AG20443 (cell line): ENCODE measurements at regions not wholly inside any gene's neighbourhood (a gene's known extent, or its start where the extent isn't known, plus 50 kb on each side); places are given as distances from the start of the nearest gene placed in this dataset.

ENCODE experiments used
- DNase-seq: peaks from one replicate; pipeline ENCODE4 v3.0.0; 2012; ENCODE audit warnings: low spot score, mixed read lengths

GRCh38 chr3:34973586-34973985 lies 665.7 kb upstream of the ARPP21 start:
- no peak for DNase-seq

- DNase-seq = no peak
These were observed 655.7 kb upstream of the ARPP21 start for GRCh38 chr3:34983631-34984030.

- DNase-seq = no peak
These were observed 651.0 kb upstream of the ARPP21 start for GRCh38 chr3:34988296-34988695.

GRCh38 chr3:34995796-34996430 lies 643.4 kb upstream of the ARPP21 start:
- no peak for DNase-seq

GRCh38 chr3:34998902-34999301 lies 640.4 kb upstream of the ARPP21 start:
- DNase-seq = no peak

GRCh38 chr3:35012214-35012613 lies 627.1 kb upstream of the ARPP21 start:
- DNase-seq = no peak

- no peak for DNase-seq
These were observed 611.2 kb upstream of the ARPP21 start for GRCh38 chr3:35028157-35028556.

- no peak for DNase-seq
These were observed 596.9 kb upstream of the ARPP21 start for GRCh38 chr3:35042210-35042991.

- DNase-seq = no peak
These were observed 596.3 kb upstream of the ARPP21 start for GRCh38 chr3:35043040-35043439.

- no peak for DNase-seq
These were observed 595.1 kb upstream of the ARPP21 start for GRCh38 chr3:35044190-35044589.

- DNase-seq = no peak
These were observed 594.2 kb upstream of the ARPP21 start for GRCh38 chr3:35045118-35045517.

GRCh38 chr3:35064761-35065160 lies 574.6 kb upstream of the ARPP21 start:
- no peak for DNase-seq

- no peak for DNase-seq
These were observed 573.4 kb upstream of the ARPP21 start for GRCh38 chr3:35065891-35066290.

- no peak for DNase-seq
These were observed 571.6 kb upstream of the ARPP21 start for GRCh38 chr3:35067750-35068149.

GRCh38 chr3:35070088-35070487 lies 569.2 kb upstream of the ARPP21 start:
- DNase-seq = no peak

- no peak for DNase-seq
These were observed 567.6 kb upstream of the ARPP21 start for GRCh38 chr3:35071772-35072171.

GRCh38 chr3:35078780-35079179 lies 560.5 kb upstream of the ARPP21 start:
- no peak for DNase-seq

- DNase-seq = no peak
These were observed 559.9 kb upstream of the ARPP21 start for GRCh38 chr3:35079403-35079802.

GRCh38 chr3:35081899-35082298 lies 557.4 kb upstream of the ARPP21 start:
- DNase-seq = no peak

GRCh38 chr3:35088943-35089342 lies 550.4 kb upstream of the ARPP21 start:
- no peak for DNase-seq

- no peak for DNase-seq
These were observed 524.6 kb upstream of the ARPP21 start for GRCh38 chr3:35114686-35115085.

- no peak for DNase-seq
These were observed 519.3 kb upstream of the ARPP21 start for GRCh38 chr3:35120026-35120425.

GRCh38 chr3:35137612-35138011 lies 501.7 kb upstream of the ARPP21 start:
- no peak for DNase-seq

- DNase-seq = no peak
These were observed 497.9 kb upstream of the ARPP21 start for GRCh38 chr3:35141406-35141805.
